T47D (cell line): ENCODE measurements at regions not wholly inside any gene's neighbourhood (a gene's known extent, or its start where the extent isn't known, plus 50 kb on each side); places are given as distances from the start of the nearest gene placed in this dataset.

Experiments used
- DNase-seq, 2 experiments: peaks; one replicate each; pipeline versions ENCODE4 v3.0.0 to v3.0.0-alpha.2; 2011 to 2012; ENCODE audit warnings: low read depth in 1 of 2, low spot score in 1 of 2
- JUND ChIP-seq: IDR thresholded peaks from 2 replicates; pipeline ENCODE4 v1.6.1; 2012; ENCODE audit warnings: low read depth
- in situ Hi-C: cut with HindIII; loops from 2 replicates; pipeline ENCODE4 v1.10.0; 2016; ENCODE audit warnings: low sequenced_read_pairs, low pct_unique_long_range_greater_than_20kb

DNA sequence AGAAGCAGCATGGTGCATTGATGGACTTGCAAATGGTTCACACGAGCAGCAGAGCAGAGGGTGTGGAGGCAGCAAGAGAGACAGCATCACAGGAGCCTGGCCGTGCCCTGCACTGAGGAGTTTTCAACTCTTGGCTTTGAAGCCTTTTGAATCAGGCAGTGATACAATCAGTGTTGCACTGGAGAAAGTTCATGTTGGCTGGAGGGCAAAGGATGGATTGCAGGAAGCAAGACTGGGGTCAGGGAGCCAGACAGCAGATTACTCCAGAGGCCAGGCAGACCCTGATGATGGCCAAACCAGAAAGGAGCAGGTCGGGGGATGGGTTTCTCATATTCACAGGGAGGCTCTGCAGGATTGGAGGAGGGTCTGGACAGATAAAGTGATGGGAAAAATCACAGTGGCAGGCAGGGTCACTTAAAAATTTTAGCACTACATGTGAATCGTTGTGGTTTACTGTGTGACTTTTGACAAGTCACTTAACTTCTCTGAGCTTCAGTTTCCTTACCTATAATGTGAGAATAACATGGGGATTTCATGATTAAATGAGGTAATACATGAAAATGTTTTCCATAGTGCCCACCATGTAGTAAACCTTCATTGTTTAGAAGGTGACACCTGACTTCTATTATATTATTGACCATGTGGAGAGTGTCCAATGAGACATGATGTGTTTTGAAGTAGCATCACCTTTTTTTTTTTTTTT is 125.3 kb downstream of the SALL1 start:
- no peak for TF ChIP-seq JUND
- in situ Hi-C loops: no loop called here
- no peak for DNase-seq

DNA sequence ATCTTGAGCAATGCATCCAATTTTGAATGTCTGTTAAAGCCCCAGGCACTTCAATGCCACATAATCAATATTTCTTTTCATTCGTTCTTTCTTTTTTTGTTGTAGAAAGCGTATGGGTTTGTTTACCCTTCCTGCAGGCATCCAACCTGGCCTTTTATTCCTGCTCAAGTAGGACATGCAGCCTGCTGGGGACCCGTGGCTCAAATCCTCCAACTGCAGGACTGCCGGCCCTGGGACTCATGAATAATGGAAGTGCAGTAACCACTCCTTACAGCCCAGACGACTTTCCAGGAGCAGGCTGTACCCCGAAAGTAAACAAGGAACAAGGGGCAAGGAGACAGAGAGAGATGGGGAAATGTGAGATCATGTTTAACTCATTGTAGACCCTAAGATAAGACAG is 126.4 kb downstream of the SALL1 start:
- no peak for DNase-seq
- in situ Hi-C loops: no loop called here
- TF ChIP-seq JUND: no peak

DNA sequence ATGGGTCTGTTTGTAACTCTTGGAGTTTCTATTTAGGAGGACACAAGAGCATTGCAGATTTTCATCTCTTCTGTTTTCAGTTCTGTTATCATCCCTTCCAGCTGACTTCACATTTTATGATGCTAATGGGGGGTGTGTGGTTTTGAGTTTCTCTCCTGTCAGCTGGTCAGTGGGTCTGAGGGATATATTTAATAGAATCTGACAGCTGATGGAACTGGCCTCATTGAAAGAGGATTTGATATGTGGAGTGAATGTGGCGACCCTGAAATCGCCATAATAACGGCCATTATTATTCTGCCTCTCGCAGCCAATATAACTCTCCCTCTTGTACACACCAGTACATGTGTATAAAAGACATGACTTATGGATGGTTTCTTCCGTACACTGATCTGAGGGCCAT is 128.1 kb downstream of the SALL1 start:
- no peak for TF ChIP-seq JUND
- in situ Hi-C loops: no loop called here
- no peak for DNase-seq

GRCh38 chr16:51019617-51020016 is 131.5 kb downstream of the SALL1 start:
- in situ Hi-C loops: no loop called here
- no peak for DNase-seq
- TF ChIP-seq JUND: no peak

GRCh38 chr16:51017969-51018368 is 133.1 kb downstream of the SALL1 start:
- no peak for DNase-seq
- TF ChIP-seq JUND: no peak
- in situ Hi-C loops: no loop called here

GRCh38 chr16:51012396-51012795 is 138.7 kb downstream of the SALL1 start:
- TF ChIP-seq JUND: no peak
- no peak for DNase-seq
- in situ Hi-C loops: no loop called here

GRCh38 chr16:51010817-51011216 is 140.3 kb downstream of the SALL1 start:
- no peak for TF ChIP-seq JUND
- DNase-seq: no peak
- in situ Hi-C loops: no loop called here

DNA sequence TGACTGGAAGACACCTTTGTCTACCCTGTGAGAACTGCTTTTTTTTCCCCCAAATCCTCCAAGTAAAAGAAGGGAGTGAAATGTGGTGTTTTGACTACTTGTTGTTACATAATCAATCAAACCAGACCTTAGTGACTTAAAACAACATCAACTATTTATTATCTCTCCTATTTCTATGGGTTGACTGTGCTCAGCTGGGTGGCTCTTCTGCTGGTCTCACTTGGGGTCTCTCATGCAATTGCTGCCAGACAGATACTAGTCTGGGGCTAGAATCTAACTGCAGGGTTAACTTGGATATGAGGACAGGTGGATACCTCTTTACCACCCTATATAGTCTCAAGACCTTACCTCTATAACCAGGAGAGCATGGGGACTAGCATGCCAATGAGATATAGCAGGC is 141.3 kb downstream of the SALL1 start:
- in situ Hi-C loops: no loop called here
- no peak for DNase-seq
- no peak for TF ChIP-seq JUND

- TF ChIP-seq JUND: no peak
- DNase-seq: no peak
- in situ Hi-C loops: no loop called here
Measured at GRCh38 chr16:51009359-51009758, 141.7 kb downstream of the SALL1 start.

DNA sequence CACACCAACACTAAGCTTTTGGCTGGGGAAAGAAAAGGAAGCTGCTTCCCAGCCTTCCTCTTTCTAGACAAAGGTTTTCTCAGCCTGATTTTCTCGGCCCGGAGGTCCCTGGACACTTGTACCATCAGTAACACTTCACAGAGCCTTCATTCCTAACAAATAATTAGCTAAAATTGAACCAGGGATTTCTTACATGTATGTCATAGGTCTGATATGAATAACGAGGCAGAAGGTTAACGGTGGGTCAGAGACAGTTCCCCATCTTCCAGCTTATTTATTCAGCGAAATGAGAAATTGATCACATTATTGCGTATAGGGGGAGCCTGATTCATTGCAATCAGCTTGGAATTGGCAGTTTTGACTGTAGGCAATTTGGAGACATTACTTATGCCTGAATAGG is 142.5 kb downstream of the SALL1 start:
- DNase-seq: no peak
- in situ Hi-C loops: no loop called here
- no peak for TF ChIP-seq JUND

GRCh38 chr16:51008037-51008436 is 143.0 kb downstream of the SALL1 start:
- in situ Hi-C loops: no loop called here
- no peak for TF ChIP-seq JUND
- DNase-seq: no peak

- peak in 1 of 2 experiments; percentile 27 for DNase-seq
- in situ Hi-C loops: no loop called here
- TF ChIP-seq JUND: no peak
Measured at GRCh38 chr16:51003850-51004566, 147.1 kb downstream of the SALL1 start.

DNA sequence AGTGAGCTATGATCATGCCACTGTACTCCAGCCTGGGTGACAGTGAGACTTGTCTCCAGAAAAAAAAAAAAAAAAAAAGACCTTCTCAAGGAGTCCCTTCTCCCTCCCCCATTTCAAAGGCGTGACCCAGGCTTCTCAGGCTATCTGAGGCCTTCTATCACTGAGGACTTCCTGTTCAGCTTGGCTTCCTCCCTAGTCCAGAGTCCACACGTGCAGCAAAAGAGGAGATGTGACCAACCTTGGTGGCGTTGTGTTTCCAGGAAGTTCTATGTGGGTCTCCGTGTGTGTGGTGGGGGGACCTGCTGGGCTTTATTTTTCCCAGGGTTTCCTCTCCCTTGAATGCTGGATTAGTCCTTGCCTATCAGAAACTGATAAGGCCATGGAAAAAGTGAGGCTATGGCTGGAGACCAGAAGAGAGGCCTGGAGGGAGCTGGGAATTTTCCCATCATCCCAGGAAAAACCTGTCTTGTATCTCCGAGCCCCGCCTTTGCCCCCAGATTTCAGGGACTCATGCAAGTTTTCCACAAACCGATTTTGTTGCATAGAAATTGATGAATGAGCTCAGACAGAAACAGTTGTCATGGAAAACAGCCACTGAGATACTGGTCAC is 148.1 kb downstream of the SALL1 start:
- in situ Hi-C loops: no loop called here
- TF ChIP-seq JUND: no peak
- DNase-seq: no peak
